AML-193 (cell line): ENCODE measurements at regions not wholly inside any gene's neighbourhood (a gene's known extent, or its start where the extent isn't known, plus 50 kb on each side); places are given as distances from the start of the nearest gene placed in this dataset.

Experiments used
- DNase-seq, 2 experiments: peaks; one replicate each; lab custom pipeline; 2025; lab: John Stamatoyannopoulos, UW

GRCh38 chr4:11773798-11774197, 345.1 kb upstream of the HS3ST1 start:
- no peak for DNase-seq

- no peak for DNase-seq
These were observed 340.7 kb upstream of the HS3ST1 start for GRCh38 chr4:11769434-11769833.

- no peak for DNase-seq
These were observed 339.7 kb upstream of the HS3ST1 start for GRCh38 chr4:11768251-11768972.

GRCh38 chr4:11765849-11766453, 337.3 kb upstream of the HS3ST1 start:
- peak; percentile 19 to 44 for DNase-seq

- DNase-seq = no peak
These were observed 319.6 kb upstream of the HS3ST1 start for GRCh38 chr4:11748164-11748872.

GRCh38 chr4:11746734-11747133, 318.0 kb upstream of the HS3ST1 start:
- no peak for DNase-seq

- DNase-seq = no peak
These were observed 315.3 kb upstream of the HS3ST1 start for GRCh38 chr4:11743976-11744375.

- DNase-seq = no peak
These were observed 314.5 kb upstream of the HS3ST1 start for GRCh38 chr4:11743236-11743635.

- DNase-seq = no peak
These were observed 312.5 kb upstream of the HS3ST1 start for GRCh38 chr4:11741190-11741652.

GRCh38 chr4:11739992-11740391, 311.3 kb upstream of the HS3ST1 start:
- no peak for DNase-seq

GRCh38 chr4:11736978-11737377, 308.3 kb upstream of the HS3ST1 start:
- DNase-seq = no peak

- no peak for DNase-seq
These were observed 307.0 kb upstream of the HS3ST1 start for GRCh38 chr4:11735651-11736050.

- DNase-seq = no peak
These were observed 303.5 kb upstream of the HS3ST1 start for GRCh38 chr4:11732155-11732554.

- DNase-seq = no peak
These were observed 301.9 kb upstream of the HS3ST1 start for GRCh38 chr4:11730545-11730944.

GRCh38 chr4:11729548-11729947, 300.9 kb upstream of the HS3ST1 start:
- DNase-seq = no peak

GRCh38 chr4:11727903-11728564, 299.3 kb upstream of the HS3ST1 start:
- DNase-seq = no peak

GRCh38 chr4:11724731-11725130, 296.0 kb upstream of the HS3ST1 start:
- DNase-seq = no peak

- no peak for DNase-seq
These were observed 293.5 kb upstream of the HS3ST1 start for GRCh38 chr4:11722223-11722622.

- DNase-seq = peak in 1 of 2 experiments; percentile 9
These were observed 291.6 kb upstream of the HS3ST1 start for GRCh38 chr4:11720292-11720691.

GRCh38 chr4:11719879-11720278, 291.2 kb upstream of the HS3ST1 start:
- DNase-seq = no peak

- DNase-seq = no peak
These were observed 287.2 kb upstream of the HS3ST1 start for GRCh38 chr4:11715753-11716521.
